GM19324 (cell line): ENCODE measurements at regions not wholly inside any gene's neighbourhood (a gene's known extent, or its start where the extent isn't known, plus 50 kb on each side); places are given as distances from the start of the nearest gene placed in this dataset.

Experiments
- ATAC-seq: cut with Tn5 transposase; IDR thresholded peaks from one replicate; pipeline ENCODE4 v1.9.1; 2021; ENCODE audit warnings: mild to moderate bottlenecking, moderate library complexity; ENCODE audit not compliant: unreplicated experiment, low FRiP score

DNA sequence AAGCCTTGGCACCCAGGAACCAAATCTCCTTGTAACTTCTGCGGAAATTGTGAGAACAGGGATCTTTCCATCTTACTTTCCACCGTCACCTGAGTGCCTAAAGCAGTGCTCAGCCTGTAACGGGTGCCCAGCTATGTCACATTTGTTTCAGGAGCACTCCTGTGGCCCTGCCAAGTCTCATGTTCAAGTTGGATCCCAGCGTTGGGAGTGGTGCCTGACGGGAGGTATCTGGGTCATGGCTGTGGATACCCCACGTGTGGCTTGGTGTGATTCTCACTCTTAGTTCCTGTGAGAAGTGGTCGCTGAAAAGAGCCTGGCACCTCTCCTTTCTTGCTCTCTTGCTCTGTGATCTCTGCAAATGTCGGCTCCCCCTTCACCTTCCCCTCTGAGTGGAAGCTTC lies 114.9 kb downstream of the UQCRFS1 start:
- no peak for ATAC-seq

DNA sequence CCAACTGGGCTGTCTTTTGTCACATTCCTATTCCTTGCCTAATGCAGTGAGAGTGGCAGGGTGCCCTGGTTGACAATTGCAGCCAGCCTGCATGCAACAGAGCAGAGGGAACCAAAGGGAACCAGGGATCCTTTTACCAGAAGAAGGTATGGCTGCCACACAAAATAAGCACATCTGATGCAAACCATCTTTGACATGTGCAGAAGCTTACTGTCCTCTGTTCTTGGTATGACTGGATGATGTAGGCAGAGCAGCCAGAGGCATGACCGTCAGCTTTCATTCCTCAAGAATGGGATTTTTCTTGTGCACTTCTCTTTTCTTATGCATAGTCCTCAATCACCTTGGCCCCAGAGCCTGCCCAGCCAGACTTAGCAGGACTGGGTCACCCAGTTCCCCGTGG lies 116.1 kb downstream of the UQCRFS1 start:
- no peak for ATAC-seq

DNA sequence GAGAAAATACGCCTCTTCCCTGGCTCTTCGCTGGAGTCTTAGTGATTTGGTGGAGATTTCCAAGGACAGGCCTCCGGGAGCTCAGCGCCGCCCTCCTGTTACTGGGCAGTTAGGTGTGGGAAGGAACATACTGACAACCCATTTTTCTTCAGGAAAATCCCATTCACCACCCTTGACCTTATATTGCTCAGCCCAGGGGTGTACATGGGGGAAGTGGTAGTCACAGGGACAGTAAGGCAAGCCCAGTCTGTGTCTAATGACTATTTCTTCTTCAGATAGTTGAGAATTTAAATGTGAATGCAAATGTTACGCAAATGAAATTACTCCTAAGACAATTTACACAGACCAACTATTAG lies 119.4 kb downstream of the UQCRFS1 start:
- ATAC-seq = no peak

DNA sequence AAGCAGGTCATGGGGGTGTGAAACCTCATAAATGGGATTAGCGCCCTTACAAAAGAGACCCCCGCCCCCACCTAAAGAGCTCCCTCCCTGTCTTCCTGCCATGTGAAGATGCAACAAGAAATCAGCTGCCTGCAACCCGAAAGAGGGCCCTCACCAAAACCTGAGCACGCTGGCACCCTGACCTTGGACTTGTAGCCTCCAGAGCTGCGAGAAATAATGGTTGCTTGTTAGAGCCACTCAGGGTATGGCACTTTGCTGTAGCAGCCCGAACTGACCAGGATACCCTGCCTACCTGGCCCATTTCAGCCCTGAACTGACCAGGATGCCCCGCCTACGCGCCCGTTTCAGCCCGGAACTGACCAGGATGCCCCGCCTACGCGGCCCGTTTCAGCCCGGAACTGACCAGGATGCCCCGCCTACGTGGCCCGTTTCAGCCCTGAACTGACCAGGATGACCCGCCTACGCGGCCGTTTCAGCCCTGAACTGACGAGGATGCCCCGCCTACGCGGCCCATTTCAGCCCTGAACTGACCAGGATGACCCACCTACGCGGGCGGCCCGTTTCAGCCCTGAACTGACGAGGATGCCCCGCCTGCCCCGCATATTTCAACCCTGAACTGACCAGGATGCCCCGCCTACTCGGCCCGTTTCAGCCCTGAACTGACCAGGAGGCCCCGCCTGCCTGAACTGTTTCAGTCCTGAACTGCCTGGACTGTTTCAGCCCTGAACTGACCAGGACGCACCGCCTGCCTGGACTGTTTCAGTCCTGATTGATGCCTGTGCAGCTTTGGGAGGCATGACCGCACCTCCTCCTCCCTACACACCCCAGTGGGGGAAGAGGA lies 120.0 kb downstream of the UQCRFS1 start:
- ATAC-seq = no peak

DNA sequence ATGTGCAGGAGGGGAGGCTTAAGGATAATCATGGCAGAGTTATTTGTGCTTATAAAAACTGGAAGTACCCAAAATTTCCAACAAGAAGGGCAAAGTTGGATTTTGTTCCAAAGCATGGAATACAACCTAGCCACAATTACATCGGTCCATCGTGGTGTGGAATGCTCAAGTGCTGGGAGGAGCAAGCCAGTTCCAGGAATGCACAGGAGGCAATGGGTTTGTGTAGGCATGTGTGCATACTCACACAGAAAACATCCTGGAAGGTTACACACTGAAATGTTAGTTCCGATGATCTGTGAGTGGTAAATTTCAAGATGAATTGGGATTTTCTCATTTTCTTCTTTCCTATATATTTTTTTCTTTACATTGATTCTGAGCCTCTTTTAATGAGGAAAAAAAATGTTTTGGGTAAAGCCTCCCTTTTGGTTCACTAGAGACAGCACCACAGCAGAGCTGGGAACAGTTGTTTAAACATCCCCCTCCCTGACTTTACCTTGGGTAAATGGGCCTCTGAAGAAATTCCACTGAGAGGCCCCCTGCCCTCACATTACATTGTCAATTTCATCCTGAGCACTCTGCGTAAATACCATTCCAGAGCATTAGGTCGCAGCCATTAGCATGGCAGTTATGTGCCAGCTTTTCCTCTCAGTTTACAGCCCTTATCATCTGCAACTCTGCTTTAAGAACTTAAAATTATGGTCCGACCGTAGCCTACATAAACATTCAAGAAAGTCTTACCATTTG lies 122.0 kb downstream of the UQCRFS1 start:
- ATAC-seq = no peak

DNA sequence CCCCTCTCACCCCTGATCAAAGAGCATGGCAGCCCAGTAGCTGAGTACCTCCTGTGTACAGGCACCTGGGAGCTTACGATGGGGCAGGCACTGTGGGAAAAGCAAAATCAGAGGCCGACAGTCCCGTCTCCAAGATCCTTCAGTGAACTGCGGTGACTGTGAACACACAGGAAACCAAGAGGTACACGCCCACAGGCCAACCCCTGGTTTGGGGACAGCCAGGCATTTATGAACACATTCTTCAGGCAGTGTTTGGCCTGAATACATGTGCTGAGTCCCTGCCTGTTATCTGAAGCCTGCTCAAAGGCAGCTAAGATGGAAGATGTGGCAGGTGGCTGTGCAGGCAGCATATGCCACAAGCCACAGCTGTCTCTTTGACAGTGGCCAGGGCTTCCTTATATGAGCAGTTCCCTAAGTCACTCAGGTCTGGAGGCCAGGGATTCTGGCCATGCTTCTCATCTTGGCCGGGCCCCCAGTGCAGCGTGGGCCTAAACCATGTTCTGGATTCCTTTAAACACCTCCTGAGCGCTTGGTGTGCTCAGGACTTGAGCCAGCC lies 123.6 kb downstream of the UQCRFS1 start:
- ATAC-seq = no peak

DNA sequence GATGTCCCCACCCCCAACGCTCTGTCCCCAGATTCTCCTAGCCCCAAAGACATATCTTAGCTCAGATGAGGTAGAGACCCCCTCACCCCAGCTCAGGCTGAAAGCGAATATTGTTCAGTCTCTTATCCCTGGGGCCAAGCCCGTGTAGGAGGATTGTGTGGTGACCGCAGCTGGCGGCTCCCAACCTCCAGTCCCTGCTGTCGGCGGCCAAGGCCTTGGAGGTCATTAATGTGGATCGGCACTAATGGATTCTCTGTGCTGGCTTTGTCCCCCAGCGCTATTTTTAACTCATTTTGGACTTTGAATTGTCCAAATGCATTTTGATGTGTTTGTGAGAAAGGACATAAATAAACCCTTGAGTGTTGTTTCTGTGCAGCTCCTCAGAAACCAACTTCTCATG lies 124.2 kb downstream of the UQCRFS1 start:
- ATAC-seq = no peak

DNA sequence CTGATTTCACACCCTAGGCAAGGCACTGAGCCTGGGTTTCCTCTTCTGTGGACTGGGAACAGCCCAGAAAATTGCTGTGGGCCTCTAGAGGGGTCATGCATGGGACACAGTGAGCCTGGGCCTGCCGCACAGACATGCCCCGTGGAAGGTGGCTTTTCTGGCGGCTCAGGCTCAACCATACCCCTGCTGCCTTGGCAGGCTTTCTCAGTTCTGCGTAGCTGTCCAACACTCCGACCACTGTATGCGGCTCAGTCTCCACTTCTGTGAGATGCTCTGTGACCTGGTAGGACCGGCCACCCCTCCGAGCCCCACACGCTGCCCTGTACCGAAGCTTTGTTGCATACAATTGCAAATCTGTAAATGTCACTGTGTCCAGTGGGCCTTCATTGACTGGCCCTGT lies 126.3 kb downstream of the UQCRFS1 start:
- ATAC-seq = no peak

DNA sequence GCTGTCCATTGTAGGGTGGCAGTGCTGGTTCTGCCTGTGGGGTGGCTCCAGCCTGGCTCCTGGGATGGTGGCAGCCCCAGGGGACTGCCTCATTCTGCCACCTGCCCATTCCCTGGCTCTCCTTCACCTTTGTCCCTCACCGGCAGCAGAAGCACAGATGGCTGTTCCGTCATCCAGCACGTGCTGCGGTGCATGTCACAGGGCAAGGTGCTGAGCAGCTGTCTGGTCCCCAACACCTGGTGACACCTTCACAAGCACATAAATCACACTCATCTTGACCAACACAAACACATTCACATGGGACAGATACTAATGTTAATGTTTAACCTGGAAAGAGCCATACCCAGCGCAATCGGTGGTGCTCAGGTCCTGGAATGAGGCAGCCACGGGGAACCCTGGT lies 126.8 kb downstream of the UQCRFS1 start:
- no peak for ATAC-seq

DNA sequence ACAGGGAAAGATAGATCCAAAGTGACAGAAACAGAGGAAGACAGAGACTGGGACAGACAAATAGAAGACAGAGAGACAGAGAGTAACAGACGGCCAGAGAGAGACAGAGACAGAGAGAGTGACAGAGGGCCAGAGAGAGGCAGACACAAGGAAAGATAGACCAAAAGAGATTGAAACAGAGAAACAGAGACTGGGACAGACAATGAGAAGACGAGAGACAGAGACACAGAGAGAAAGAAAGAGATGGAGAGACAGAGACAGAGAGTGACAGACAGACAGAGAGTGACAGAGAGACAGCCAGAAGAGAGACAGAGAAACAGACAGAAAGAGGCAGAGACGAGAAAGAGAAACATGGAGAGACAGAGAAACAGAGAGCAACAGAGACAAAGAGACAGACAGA lies 127.3 kb downstream of the UQCRFS1 start:
- no peak for ATAC-seq

DNA sequence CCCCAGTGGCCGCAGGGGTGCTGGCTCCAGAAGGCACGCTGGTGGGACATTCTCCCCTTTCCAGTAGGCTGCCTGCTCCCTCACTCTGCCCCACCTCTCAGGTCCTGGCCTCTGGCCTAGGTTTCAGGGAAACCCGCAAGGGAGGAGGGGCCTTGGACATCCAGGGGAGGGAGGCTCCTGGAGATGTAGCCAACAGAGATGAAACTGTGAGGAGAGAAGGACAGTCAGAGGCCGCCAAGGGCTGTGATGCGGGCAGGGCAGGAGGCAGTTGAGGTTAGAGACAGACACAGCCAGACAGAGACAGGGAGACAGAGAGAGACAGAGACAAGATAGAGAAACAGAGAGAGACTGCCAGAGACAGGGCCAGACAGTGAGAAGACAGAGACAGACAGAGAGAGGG lies 127.7 kb downstream of the UQCRFS1 start:
- no peak for ATAC-seq

DNA sequence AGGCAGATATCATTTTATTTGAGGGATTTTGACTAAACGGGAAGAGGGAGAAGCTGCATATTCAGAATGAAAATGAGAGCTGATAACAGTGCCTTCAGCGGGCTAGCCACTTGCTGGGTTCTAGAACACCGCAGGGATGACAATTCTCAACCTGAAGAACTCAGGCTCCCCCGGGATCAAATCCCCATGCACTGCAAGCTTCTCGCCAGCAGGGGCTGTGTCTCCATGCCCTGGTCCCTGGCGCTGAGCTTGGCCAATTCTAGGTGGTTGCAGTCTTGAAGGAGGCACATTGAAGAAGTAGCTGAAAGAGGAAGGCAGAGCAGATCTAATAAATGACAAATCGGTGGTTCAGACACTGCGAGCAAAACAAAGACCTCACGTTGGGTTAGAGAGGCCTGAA lies 128.7 kb downstream of the UQCRFS1 start:
- no peak for ATAC-seq

DNA sequence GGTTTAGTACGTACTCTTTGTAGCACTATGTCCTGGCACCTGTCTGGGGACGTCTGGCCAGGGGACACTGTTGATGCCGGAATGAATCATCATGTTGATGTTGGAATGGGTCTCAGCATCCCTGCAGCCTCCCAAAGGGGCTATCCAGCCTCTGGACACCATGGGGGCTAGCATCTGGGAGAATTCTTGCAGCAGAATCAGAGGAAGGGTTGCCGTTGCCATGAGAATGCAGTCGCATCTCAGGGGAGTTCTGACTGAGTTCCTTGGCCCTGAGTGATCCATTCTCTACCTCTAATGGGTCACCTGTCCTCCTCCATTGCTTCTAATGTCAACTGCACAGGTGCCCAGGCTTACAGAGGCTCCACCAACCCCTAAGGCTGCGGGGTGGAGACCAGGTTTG lies 129.1 kb downstream of the UQCRFS1 start:
- no peak for ATAC-seq

DNA sequence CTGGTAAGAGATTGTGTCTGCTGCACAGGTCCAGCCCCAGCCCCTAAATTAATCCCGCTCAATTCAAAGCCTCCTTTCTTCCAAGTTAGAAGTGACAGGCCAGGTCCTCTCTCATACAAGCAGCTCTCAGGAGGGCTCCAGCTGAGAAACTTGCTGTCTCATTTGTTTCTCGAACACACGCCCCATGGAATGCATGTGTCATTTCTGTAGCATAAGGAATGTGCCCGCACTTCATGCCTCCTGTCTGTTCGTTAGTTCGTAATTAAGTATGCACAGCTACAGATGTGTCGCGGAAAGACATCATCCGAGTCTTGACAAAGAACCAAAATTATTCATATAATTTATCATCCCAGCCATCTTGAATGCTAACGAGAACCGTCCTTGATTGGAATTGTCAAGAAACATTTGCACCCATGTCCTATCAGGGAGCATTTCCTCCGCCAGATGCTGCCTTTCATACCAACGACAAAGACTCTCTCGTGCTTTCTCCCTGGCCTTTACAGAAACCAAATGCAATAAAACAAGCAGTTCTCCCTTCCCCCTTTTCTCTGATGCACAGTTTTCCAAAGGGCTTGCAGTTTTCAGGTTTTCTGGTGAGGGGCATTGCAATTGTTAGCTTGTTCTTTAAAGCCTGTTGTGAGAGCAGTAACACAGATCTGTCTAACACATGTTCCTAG lies 133.5 kb downstream of the UQCRFS1 start:
- no peak for ATAC-seq

DNA sequence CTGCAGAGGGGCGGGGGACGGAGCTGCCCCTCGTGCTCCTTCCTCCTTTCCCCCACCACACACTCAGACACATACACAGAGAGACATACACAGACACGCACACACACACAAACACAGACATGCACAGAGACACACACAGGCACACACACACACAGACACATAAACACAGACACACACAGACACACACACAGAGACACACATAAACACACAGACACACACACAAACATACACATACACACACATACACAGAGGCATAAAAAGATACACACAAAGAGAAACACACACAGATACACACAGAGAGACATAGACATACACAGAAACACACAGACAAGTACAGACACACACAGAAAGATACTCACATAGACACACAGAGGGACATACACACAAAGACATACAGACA lies 136.0 kb downstream of the UQCRFS1 start:
- ATAC-seq = no peak

DNA sequence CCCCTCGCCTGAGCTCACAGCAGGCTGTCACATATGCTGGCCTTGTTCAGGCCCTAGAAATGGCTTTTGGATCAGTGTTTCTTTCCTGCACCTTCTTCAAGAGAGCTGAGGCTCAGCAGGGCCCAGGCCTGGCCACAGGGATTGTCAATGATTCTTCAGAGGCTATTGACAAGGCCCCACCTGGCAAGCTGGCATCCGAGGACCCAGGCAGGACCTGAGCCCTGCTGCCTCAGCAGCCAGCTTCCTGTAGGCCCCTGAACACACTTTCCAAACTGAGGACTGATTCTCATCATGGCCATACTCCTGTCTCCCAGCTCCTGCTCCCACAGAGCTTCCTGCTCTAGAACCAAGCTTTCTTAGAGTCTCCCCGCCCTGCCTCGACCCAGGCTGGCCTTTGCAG lies 136.8 kb downstream of the UQCRFS1 start:
- no peak for ATAC-seq

DNA sequence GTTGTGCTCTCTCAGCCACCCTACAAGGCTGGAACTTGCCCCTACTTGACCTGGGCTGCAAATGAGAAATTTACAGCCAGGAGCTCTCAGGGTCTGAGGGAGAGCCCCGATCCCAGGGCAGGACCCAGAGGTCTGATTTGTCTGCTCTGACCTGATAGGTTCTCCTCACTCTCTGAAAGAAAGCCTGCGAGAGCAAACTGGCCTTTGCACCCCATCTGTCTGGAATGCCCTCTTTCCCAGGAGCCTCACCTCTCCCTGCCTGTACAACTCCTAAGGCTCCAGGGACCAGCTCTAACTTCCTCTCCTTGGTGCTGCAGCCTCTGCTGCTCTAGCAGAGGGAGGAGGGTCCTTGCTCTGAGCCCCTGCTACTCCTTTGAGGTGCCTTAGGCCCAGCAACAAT lies 137.8 kb downstream of the UQCRFS1 start:
- no peak for ATAC-seq

DNA sequence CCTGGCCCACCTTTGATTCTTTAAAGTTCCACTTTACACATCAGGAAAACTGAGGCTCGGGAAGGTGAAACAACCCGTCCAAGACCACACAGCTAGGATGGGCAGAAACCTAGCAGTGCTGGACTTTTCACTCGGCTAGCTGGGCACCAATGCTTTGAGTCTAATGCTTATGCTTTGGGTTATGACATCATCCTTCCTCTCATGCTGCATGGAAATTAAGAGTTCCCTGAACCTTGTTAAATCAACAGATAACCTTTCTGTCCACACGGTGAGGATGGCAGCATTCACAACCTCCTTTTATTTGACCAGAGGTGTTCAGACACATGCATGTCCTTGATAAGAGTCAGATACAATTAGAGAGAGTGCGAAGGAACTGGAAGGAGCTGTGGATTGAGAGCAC lies 138.4 kb downstream of the UQCRFS1 start:
- no peak for ATAC-seq

DNA sequence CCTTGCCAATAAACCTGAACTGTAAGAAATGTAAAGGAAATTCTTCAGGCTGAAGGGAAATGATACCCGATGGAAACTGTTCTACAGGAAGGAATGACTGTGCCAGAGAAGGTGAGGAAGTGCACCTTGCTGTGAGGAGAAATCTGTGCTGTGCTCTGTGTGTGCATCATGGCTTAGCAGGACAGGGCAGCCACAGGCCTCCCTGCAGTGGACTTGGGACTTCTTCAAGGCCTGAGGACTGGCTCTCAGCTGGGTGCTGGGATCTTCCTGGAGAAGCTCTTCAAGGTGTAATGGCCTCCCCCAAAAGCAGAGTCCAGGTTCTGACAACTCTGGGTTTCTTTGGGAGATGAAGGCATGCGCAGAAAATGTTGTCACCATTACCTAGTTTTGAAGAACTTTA lies 145.1 kb downstream of the UQCRFS1 start:
- ATAC-seq = no peak

DNA sequence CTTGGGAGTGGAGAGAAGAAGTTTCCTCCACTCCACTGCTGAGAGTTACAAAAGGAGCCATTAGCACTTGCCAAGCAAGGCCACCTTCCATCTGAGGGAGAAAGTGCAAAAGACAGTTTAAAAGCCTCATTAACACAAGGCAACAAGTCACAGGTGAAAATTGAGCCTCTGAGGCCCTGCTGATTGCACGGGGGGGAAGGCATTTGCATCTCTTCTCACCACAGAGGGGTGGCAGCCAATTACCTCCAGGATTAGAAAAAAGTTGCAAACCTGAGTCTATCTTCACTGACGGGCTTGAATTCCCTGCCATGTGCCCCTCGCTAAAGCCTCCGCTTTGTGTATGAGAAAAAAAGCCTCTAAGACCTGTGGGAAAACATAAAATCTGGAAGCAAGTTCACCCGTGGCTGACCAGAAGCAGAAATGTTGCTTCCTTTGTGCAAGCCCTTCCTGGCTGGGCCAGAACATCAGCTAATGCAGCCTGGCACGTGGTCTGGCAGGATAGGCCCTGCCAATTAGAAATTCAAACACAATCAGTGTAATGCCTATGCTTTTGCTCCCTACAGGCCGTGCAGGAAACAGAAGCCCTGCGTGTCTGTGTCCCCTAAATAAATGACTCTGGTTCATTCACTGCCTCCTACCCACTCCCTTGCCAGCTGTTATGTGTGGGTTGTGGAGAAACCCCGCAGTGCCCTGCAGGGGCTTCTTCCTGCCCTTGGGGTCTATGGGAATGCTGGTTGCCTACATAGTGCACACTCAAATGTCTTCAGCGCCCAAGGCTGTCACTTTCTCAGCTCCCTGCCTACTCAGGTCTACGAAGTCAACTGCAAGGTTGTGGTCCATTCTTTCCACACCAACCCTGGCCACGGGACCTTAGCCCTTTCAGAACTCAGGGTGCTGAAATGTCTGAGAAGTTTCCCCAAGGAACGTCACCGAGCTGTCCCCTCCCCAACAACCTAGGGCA lies 150.2 kb downstream of the UQCRFS1 start:
- ATAC-seq = no peak
